ENCODE measurements at regions not wholly inside any gene's neighbourhood (a gene's known extent, or its start where the extent isn't known, plus 50 kb on each side); places are given as distances from the start of the nearest gene placed in this dataset.

- TF ChIP-seq GATA3 (IDR thresholded peaks at IDR 0.05; ENCODE audit: low read depth, low read length) (no peak), GATA2 (IDR thresholded peaks at IDR 0.05; ENCODE audit: low read depth, low read length) (no peak)
Measured at GRCh38 chr14:101357559-101358319, 203.6 kb upstream of the DIO3 start.
